Activated CD8-positive, alpha-beta memory T cell treated with anti-CD3 and anti-CD28 coated beads, Interleukin-2, amount 50 U/mL, for 1 hour (primary cell): ENCODE measurements at regions not wholly inside any gene's neighbourhood (a gene's known extent, or its start where the extent isn't known, plus 50 kb on each side); places are given as distances from the start of the nearest gene placed in this dataset.
"Not testable (repeated sequence)": the region's sequence is repeated elsewhere in the genome, so short reads cannot be mapped to it uniquely, and the experiment has no call there.

Source experiments
- DNase-seq: peaks from one replicate; pipeline ENCODE4 v3.0.0-alpha.2; 2020; ENCODE audit errors: extremely low read depth

DNA sequence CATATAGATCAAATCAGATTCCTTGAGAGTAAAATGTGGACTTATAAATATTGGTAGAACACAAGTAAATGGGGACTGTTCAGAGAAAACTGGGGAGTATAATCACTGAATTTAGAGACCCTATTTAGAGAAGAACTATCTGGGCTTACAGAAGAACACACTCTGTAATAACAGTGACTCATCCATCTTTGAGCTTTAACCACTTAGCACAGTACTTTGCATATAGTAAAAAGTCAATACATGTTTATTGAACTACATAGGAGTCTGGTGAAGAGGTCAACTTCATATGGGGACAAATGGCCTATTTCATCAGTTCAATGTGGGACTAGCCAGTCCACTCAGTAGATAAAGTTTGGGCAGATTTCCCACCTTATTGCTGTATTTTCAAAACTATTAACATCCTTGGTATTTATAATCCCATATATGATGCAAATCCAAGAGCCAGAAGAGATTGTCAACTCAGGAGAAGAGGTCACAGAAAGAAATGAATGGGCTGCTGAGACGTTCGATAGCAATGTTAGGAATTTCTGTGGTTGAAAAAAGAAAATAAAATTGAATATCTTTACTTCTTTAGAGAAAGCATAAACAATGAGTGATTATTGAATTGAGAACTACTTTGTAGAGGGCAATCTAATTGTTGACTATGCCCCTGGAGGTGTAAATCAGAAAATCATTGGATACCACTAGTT is 119.3 kb upstream of the CACNA2D1 start:
- DNase-seq, result no peak

DNA sequence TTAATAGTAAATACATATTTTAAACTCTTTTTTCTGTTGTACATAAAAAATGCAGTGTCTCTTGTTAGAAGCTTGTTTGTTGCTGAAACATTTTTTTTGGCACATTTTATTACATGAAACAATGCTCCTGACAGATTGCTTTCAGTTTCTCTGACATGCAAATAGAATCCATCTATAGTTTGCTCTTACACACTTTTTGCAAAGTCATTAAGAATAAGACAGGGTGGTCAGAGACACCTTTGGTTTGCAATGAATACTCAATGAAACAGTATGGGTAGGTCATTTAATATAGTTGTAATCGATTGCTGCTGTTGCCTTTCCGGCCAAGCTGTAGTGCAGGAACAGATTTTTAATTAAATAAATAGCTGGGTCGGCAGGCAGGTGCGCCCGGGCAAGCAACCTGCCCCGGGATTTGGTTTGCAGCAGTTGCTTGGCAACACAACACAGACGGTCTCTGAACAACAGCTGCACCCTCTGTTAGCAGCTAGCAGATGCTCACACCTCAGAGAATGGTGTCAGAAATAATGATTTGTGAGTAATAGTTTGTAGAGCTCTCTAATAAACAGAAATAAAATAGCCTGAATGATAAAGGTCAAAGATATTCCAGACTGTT is 115.7 kb upstream of the CACNA2D1 start:
- DNase-seq, result no peak

- DNase-seq, result no peak
These were observed 106.2 kb upstream of the CACNA2D1 start for GRCh38 chr7:82549616-82550285.

- no peak for DNase-seq
These were observed 104.6 kb upstream of the CACNA2D1 start for GRCh38 chr7:82548141-82548688.

DNA sequence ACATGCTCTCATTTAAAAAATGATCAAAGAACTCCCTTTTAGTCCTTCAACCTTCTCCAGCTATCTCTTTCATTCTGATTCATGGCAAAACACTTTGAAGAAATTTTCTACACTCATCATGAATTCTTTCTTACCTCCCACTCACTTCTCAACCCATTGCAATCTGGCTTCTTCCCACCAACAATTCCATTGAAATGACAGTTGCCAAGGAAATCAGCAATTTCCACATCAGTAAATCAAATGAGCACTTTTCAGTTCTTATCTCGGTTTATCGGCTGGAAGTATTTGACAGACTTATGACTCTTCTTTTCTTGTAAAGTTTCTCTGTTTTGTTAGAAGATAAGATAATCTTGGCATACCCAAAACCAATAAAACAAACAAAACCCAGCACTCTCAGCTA is 99.1 kb upstream of the CACNA2D1 start:
- no peak for DNase-seq

DNA sequence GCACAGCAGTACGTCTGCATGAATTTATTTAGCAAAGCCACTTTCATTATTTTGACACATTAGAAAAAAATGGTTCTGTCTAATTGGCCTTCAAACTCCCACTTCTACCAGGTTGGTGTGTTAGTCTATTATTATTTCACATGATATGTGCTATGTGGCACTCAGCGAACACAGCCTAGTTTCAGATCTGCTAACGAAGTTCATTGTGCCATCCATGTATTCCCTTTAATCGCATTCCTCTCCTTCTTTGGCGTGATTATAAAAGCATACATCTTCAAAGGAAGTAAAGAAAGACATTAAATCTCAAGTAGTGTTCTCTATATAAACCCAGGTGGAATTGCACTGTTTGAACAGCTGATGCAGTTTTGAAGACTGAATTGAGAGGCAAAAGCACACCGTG is 96.4 kb upstream of the CACNA2D1 start:
- no peak for DNase-seq

GRCh38 chr7:82534684-82535083 is 91.1 kb upstream of the CACNA2D1 start:
- no peak for DNase-seq

GRCh38 chr7:82530361-82530760 is 86.8 kb upstream of the CACNA2D1 start:
- DNase-seq, result no peak

GRCh38 chr7:82528577-82529310 is 85.2 kb upstream of the CACNA2D1 start:
- no peak for DNase-seq

DNA sequence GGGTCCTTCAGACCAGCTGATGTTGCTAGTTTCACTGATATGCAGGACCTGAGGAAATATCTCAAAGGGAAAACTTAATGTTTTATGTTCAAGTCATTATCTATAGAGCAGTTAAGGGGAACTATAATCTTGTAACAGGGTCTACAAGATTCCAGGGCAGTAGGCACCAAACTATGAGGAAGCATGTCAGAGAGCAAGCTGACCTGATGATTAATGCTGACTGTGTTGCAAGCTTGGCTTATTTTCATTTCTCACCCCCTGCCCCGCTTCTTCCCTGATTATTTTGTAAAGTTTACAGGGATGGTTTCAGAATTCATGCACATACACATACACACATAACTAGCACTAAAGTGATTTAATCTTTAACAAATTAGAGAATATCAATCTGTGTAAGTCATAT is 84.3 kb upstream of the CACNA2D1 start:
- DNase-seq, result no peak

DNA sequence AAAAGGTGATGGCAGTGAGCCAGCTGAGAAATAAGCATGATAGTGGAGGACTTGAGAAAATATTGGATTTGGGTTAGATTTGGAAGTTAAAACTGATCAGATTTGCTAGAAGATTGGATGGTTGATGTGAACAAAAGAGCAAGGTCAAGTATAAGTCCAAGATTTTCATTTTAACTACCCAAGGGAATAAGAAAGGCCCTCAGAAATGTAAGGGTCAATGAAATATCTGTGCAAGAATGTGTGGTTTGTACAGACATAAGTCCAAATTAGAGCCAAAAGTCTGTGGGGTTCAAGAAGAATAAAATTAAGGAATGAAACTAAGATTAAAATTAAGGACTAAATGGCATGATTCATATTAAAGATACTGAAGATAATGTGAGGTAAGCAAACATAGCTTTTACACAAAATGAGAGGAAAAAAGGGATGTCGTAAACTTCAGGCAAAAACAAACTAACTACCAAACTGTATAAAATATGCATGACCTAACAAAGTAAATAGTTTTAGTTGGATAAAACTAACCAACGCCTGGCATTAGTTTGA is 78.4 kb upstream of the CACNA2D1 start:
- DNase-seq, result no peak

- DNase-seq, result no peak
These were observed 73.5 kb upstream of the CACNA2D1 start for GRCh38 chr7:82517050-82517449.

- no peak for DNase-seq
These were observed 68.0 kb upstream of the CACNA2D1 start for GRCh38 chr7:82511542-82511941.

DNA sequence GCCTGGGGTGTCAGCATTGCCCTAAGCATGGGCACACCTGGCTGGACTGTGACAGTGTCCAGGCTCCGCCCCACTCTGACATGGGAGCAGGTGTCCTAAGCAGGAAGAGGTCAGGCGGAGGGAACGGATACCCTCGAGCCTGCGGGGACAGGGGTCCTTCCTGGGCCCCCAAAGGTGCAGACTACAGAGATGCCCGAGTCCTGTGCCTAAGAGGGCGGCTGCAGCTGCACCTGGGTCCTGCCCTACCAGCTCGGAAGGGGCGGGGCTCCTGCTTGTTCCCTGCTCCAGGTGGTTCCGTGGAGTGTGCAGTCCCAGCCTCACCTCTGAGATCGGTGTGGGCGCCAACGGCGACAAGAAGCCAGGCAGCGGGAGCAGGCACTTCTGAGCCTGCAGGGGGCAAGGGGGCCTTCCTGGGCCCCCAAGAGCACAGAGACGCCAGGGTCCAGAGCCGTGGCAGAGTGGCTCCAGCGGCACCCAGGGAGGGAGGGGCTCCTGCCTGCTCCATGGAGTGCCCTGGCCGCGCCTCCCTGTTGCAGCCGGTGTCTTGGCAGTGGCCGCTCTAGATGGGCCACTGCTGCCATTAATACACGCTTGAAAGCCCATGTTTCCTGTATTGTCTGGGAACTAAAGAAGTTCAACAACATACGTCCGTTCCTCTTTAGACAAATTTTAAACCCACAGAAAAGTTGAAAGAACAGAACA is 64.5 kb upstream of the CACNA2D1 start:
- no peak for DNase-seq

DNA sequence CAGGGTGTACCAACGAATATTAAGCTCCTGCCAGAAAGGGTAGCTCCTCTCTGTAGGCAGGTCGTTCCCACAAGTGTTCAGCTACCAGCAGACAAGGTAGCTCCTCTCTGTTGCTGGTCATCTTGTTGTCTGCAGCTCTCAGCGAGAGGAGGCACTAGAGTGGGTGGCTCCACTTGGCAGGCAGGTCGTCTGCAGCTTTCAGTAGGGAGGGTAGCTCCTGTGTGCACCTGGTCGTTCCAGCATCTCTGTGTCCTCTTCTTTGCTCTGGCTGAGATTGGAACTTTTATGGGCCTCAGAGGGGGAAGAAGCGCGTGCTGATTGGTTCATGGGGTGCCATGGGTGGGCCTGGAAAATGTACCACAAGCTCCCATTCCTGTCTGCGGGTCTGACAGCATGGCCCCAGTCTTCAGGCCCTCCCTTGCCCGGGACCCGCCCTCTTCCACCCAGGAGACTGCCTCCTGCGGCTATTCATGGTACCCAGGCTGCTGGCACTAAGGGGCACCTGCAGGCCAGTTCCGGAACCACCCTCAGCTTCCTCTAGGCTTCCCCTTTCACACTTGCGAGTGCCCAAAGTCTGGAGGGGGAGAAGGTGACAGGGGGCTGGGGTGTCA is 63.9 kb upstream of the CACNA2D1 start:
- no peak for DNase-seq

DNA sequence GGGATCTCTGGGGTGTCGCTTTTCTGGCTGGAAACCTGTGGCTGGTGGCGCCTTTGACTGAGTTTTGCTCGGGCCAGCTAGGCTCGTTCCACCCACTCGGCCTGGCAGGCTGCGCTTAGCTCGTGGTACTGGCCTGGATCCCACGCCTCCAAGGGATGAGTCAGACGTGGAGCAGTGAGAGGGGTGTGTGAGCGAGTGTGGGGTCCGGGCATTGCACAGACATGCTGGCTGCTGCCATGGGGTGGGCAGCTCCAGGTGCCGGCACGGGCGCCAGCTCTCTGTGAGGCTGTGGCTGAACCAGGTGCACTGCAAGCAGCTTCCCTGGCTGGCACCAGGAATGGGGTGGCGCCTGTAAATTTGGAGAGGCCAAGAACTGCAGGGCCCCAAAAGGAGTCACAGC is 63.1 kb upstream of the CACNA2D1 start:
- no peak for DNase-seq

- no peak for DNase-seq
These were observed 62.6 kb upstream of the CACNA2D1 start for GRCh38 chr7:82506208-82506607.

DNA sequence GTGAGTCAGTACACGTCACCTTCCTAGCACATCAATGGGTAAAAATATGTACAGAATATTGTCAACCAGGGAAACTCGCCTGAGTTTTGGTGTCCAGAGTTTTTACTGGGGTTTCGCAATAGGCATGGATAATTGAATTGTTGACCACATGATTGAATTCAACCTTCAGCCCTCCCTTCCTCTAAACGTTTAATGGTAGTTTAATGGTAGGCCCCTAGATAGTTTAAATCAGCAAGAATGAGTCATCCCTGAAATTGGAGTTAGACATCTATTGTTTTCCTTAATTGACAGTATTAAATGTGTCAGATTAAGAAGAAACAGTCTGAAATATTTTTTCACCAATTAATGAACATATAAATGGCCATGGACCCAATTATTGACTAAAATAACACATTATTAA is 57.8 kb upstream of the CACNA2D1 start:
- DNase-seq, result no peak

- DNase-seq, result not testable (repeated sequence)
These were observed 56.0 kb upstream of the CACNA2D1 start for GRCh38 chr7:82499546-82499945.

DNA sequence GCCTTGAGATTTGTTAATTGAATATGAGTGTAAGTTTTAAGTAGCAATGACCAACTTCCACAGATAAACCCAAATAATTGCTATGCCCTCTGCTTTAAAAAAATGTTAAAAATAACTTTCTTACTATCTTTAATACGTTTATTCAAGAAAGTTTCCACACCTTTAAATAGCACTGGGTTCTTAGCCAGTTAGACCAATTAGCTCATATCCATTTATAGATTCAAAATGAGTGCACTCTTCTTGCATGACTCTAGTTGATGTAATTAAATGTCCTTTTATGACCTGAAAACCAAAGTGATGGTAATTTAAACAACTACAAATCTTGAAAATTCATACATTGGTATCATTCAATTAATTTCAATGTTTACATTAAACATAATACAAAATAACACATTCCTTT is 50.8 kb upstream of the CACNA2D1 start:
- DNase-seq, result no peak
